ENCODE measurements at regions not wholly inside any gene's neighbourhood (a gene's known extent, or its start where the extent isn't known, plus 50 kb on each side); places are given as distances from the start of the nearest gene placed in this dataset.

DNA sequence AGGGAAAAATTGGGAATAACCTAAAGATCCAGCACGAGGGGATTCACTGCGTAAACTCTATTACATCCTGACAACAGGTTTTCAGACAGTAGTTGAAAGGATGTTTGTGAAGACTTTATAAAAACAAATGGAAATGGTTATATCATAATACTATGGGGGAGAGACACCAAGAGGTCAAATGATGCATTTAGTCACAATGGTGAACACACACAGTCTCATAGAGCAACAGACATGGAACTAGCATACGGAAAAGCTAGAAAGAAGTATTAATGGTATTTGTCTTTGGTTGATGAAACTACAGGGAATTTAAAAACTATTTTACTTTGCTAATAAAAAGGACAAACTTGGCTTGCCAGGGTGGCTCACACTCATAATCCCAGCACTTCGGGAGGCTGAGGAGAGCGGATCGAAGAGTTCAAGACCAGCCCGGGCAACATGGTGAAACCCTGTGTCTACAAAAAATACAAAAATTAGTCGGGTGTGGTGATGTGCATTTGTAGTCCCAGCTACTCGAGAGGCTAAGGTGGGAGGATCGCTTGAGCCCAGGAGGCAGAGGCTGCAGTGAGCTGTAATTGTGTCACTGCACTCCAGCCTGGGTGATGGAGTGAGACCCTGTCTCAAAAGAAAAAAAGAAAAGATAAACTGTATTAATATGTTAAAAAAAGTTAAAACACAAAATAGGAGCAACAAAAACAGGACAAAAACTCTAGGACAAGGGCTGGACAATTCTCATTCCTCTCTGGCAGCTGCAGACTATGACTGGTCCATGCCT, 94.8 kb downstream of the MYCN start:
- TF ChIP-seq, protein P1, sequence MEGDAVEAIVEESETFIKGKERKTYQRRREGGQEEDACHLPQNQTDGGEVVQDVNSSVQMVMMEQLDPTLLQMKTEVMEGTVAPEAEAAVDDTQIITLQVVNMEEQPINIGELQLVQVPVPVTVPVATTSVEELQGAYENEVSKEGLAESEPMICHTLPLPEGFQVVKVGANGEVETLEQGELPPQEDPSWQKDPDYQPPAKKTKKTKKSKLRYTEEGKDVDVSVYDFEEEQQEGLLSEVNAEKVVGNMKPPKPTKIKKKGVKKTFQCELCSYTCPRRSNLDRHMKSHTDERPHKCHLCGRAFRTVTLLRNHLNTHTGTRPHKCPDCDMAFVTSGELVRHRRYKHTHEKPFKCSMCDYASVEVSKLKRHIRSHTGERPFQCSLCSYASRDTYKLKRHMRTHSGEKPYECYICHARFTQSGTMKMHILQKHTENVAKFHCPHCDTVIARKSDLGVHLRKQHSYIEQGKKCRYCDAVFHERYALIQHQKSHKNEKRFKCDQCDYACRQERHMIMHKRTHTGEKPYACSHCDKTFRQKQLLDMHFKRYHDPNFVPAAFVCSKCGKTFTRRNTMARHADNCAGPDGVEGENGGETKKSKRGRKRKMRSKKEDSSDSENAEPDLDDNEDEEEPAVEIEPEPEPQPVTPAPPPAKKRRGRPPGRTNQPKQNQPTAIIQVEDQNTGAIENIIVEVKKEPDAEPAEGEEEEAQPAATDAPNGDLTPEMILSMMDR (IDR thresholded peaks at IDR 0.05; ENCODE audit: low read length) = no peak
- TF ChIP-seq EZH2 (IDR thresholded peaks at IDR 0.05; ENCODE audit: borderline replicate concordance, low read length) = no peak
